ENCODE measurements at regions not wholly inside any gene's neighbourhood (a gene's known extent, or its start where the extent isn't known, plus 50 kb on each side); places are given as distances from the start of the nearest gene placed in this dataset.
"Not testable (repeated sequence)": the region's sequence is repeated elsewhere in the genome, so short reads cannot be mapped to it uniquely, and the experiment has no call there.

DNA sequence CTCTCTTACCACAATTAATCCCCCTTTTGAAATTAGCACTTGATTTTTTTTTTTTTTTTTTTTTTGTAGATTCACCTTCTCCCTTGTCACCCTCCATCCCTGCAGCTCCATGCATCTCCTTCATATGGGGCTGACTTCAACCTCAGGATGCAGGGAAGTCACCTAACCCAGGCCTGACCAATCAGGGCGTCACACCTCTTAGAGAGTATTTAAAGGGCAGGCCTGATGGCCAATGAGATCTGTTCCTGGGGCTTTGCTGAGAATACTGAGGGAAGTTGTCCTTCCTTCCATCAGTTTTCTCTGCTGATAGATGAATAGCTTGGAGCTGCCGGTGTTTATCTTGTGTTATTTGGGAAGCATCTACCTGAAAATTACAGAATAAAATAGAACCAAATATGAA is 1104.7 kb upstream of the TMEM132C start:
- TF ChIP-seq, protein P1, sequence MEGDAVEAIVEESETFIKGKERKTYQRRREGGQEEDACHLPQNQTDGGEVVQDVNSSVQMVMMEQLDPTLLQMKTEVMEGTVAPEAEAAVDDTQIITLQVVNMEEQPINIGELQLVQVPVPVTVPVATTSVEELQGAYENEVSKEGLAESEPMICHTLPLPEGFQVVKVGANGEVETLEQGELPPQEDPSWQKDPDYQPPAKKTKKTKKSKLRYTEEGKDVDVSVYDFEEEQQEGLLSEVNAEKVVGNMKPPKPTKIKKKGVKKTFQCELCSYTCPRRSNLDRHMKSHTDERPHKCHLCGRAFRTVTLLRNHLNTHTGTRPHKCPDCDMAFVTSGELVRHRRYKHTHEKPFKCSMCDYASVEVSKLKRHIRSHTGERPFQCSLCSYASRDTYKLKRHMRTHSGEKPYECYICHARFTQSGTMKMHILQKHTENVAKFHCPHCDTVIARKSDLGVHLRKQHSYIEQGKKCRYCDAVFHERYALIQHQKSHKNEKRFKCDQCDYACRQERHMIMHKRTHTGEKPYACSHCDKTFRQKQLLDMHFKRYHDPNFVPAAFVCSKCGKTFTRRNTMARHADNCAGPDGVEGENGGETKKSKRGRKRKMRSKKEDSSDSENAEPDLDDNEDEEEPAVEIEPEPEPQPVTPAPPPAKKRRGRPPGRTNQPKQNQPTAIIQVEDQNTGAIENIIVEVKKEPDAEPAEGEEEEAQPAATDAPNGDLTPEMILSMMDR (IDR thresholded peaks at IDR 0.05; ENCODE audit: borderline replicate concordance, control extremely low read depth, extremely low read depth, insufficient read depth, missing control alignments) = no peak
- in situ Hi-C loops (cut with MboI; ENCODE audit: low sequenced_read_pairs, unreplicated experiment) = no loop called here
- no peak for DNase-seq (ENCODE audit: low spot score)

DNA sequence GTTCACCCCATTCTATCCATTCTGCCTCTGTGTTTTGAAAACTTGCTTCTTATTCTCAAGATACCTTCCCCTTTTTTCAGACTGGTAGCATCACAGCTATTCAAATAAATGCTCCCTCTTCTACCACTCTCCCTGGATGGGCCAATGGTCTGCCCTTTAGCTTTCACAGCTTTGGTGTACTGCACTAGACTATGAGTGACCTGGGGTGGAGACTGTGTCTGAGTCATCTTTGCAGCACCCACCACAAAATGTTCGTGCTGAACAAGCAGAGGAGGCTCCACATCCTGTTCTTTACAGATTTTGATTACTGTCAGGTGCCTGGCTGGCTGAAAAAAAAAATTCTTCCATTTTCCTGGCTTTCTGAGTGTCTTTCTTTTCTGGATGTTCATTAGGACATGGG is 1104.1 kb upstream of the TMEM132C start:
- TF ChIP-seq, protein P1 (IDR thresholded peaks at IDR 0.05; ENCODE audit: borderline replicate concordance, control extremely low read depth, extremely low read depth, insufficient read depth, missing control alignments) = no peak
- in situ Hi-C loops (cut with MboI; ENCODE audit: low sequenced_read_pairs, unreplicated experiment) = no loop called here
- DNase-seq (ENCODE audit: low spot score) = no peak

DNA sequence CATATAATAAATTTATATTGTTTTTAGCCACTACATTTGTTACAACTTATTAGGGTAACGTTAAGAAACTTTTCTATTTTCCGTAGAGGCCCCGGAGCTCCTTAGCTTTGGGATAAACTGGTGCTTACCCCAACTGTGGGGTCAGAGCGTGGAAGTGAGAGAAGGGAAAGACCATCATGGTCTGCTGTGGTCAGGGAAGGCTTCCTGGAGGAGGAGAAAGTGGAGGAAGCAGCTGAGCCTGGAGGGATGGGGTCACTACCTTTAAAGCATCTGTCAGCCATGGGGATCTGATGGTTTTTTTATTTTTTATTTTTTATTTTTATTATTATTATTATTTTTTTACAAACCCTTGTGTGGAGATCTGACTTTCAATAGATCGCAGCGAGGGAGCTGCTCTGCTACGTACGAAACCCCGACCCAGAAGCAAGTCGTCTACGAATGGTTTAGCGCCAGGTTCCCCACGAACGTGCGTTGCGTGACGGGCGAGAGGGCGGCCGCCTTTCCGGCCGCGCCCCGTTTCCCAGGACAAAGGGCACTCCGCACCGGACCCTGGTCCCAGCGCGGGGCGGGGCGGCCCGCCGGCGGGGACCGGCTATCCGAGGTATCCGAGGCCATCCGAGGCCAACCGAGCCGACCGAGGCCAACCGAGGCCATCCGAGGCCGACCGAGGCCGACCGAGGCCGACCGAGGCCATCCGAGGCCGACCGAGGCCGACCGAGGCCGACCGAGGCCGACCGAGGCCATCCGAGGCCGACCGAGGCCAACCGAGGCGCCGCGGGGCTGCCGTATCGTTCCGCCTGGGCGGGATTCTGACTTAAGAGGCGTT is 1101.2 kb upstream of the TMEM132C start:
- TF ChIP-seq, protein P1 (IDR thresholded peaks at IDR 0.05; ENCODE audit: borderline replicate concordance, control extremely low read depth, extremely low read depth, insufficient read depth, missing control alignments) = no peak
- in situ Hi-C loops (cut with MboI; ENCODE audit: low sequenced_read_pairs, unreplicated experiment) = no loop called here
- DNase-seq (ENCODE audit: low spot score) = peak; percentile 67

DNA sequence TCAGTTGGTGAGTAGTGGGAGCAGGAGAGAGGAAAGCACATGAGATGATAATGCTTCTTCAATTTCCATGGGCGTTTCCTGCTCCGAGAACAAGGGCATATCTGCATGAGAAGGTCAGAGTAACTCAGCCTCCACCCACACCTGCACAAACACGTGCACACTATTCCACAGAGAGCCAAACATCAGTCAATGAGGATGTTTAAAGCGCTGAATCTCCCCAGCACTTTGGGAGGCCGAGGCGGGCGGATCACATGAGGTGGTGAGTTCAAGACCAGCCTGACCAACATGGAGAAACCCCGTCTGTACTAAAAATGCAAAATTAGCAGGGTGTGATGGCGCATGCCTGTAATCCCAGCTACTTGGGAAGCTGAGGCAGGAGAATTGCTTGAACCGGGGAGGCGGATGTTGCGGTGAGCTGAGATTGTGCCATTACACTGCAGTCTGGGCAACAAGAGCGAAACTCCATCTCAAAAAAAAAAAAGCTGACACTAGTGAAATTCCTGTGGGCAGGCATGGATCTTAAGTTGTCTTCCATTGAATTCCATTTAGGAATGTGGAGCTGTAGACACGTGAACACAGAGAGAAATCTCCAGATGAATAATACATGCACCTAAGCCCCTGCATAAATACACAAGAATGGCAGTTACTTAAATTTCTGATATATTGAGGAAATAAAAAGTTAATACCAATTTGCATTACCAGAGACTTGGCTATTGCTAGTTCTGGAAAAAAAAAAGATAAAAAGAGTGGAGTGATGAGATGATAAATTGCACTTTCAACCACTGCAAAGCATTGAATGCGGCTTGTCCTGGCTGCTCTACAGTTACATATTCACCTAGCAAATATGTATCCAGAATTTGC is 1097.4 kb upstream of the TMEM132C start:
- in situ Hi-C loops (cut with MboI; ENCODE audit: low sequenced_read_pairs, unreplicated experiment) = no loop called here
- DNase-seq (ENCODE audit: low spot score) = no peak
- TF ChIP-seq, protein P1 (IDR thresholded peaks at IDR 0.05; ENCODE audit: borderline replicate concordance, control extremely low read depth, extremely low read depth, insufficient read depth, missing control alignments) = no peak

DNA sequence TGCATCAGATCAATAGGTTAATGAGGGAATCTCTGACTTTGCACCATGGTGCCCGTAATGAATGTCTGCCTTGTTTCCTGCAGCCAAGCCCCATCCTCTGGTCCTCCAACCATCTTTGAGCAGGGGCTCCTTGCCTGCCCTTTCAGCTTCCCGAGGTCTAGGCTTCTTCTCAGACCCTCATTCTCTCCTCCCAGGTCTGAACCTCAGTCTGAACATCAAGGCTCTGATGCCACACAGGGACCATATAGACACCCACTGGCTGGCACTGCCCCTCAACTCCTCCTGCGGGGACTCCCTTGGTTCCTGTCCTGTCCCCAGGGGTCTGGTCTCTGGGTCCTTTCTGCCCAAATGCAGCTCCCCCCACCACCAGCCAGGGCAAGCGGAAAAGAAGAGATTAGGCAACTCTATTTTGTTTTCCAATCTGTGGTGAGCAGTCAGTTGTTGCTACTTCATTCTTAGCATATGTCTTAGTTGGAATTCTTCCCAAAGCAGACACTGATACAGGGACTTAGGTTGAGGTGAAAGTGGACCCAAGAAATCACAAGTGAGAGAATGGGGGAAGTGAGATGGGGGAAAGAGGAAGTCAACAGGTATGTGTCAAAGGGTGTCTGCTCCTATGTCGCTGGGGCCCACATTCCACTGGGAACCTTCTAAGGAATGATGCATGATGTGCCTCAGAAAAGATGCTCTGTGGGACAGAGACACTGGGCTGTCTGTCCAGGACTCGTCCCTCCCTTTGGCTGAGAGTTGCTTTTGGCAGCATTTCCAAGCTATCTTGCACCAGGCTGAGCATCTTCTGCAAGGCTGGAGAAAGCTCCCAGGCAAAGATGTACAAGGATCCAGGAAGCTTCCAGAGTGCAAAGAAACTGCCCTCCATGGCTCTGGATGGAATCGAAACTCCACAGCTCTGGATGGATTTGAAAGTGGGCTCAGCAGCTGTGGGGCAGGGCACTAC is 1096.5 kb upstream of the TMEM132C start:
- TF ChIP-seq, protein P1 (IDR thresholded peaks at IDR 0.05; ENCODE audit: borderline replicate concordance, control extremely low read depth, extremely low read depth, insufficient read depth, missing control alignments) = no peak
- DNase-seq (ENCODE audit: low spot score) = no peak
- in situ Hi-C loops (cut with MboI; ENCODE audit: low sequenced_read_pairs, unreplicated experiment) = no loop called here

DNA sequence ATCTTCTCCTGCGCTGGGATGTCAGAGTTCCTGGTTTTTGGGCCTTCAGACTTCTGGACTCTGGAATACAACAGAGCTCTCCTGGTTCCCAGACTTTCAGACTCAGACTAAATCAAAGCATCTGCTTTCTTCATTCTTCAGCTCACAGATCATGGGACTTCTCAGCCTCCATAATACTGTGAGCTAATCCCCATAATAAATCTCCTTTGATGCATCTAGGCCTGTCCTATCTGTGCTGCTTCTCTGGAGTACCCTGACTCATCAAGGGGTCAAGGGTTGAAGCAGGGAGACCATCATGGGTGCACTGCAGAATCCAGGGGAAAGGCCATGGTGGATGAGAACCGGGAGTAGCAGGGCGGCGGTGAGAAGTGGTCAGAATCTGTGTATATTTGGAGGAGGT is 1094.1 kb upstream of the TMEM132C start:
- in situ Hi-C loops (cut with MboI; ENCODE audit: low sequenced_read_pairs, unreplicated experiment) = no loop called here
- TF ChIP-seq, protein P1 (IDR thresholded peaks at IDR 0.05; ENCODE audit: borderline replicate concordance, control extremely low read depth, extremely low read depth, insufficient read depth, missing control alignments) = no peak
- no peak for DNase-seq (ENCODE audit: low spot score)

DNA sequence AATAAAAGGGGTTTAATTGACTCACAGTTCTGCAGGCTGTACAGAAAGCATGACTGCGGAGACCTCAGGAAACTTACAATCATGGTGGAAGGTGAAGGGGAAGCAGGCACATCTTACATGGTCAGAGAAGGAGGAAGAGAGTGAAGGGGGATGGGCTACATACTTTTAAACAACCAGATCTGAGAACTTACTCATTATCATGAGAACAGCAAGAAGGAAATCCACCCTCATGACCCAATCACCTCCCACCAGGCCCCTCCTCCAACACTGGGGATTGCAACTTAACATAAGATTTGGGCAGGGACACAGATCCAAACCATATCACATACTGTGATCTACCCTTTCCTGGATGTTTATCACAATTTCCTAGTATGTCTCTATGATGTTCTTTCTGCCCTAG is 1093.0 kb upstream of the TMEM132C start:
- DNase-seq (ENCODE audit: low spot score); in situ Hi-C loops (cut with MboI; ENCODE audit: low sequenced_read_pairs, unreplicated experiment): not testable (repeated sequence)

Data from GM13976 (cell line).